Mucosa of descending colon (tissue), 3 donors: ENCODE measurements at regions not wholly inside any gene's neighbourhood (a gene's known extent, or its start where the extent isn't known, plus 50 kb on each side); places are given as distances from the start of the nearest gene placed in this dataset.

Experiments used
- ATAC-seq: fragments of 200-7000 bp; cut with Tn5 transposase; one replicate; pipeline ENCODE4 v1.9.1; 2020; ENCODE audit warnings: mild to moderate bottlenecking, moderate library complexity
- DNase-seq, 3 donors: peaks; one replicate each; pipeline ENCODE4 v3.0.0-alpha.2; 2020
- H3K36me3 ChIP-seq: fragments of 200-600 bp; one replicate; pipeline ENCODE4 v1.8.0; 2021; ENCODE audit warnings: low read depth, mild to moderate bottlenecking
- H3K4me1 ChIP-seq: fragments of 200-600 bp; one replicate; pipeline ENCODE4 v1.8.0; 2021; ENCODE audit warnings: low read depth, mild to moderate bottlenecking
- H3K4me3 ChIP-seq: fragments of 200-600 bp; one replicate; pipeline ENCODE4 v1.8.0; 2021; ENCODE audit warnings: mild to moderate bottlenecking
- H3K9me3 ChIP-seq: fragments of 200-600 bp; one replicate; pipeline ENCODE4 v1.8.0; 2021; ENCODE audit warnings: mild to moderate bottlenecking
- CTCF ChIP-seq: fragments of 200-600 bp; IDR thresholded peaks from one replicate; pipeline ENCODE4 v1.8.0; 2022; ENCODE audit warnings: antibody characterized with exemption, mild to moderate bottlenecking
- intact Hi-C, 2 donors: fragments of 100-400 bp; cut with DNase I in 1 of 2; cut with micrococcal nuclease in 1 of 2; formaldehyde crosslinking; loops; one replicate each; pipeline versions ENCODE4 v1.11.0 to v1.11.1; 2022; cut with DNase I, micrococcal nuclease
- donor health status: DM: no; HTN: no; CAD: no; lungs with moderate emphysema.
- donor health status: DM: no; HTN: no; CAD: no.
- donor health status: DM: no; HTN: yes; CAD: no.

GRCh38 chr1:181948372-181948771, 113.1 kb downstream of the ZNF648 start:
- intact Hi-C loops, result no loop called here
- Histone ChIP-seq H3K4me1 (no peaks in the 10 kb centered on the region), H3K4me3 (no peak overlapping the region), H3K36me3 (no peaks in the 10 kb centered on the region), H3K9me3 (no peaks in the 10 kb centered on the region)
- TF ChIP-seq CTCF, result no peak
- DNase-seq (no peak), ATAC-seq (no peak)

GRCh38 chr1:181947441-181947840, 114.1 kb downstream of the ZNF648 start:
- intact Hi-C loops, result no loop called here
- ATAC-seq (no peak), DNase-seq (no peak)
- no peak for TF ChIP-seq CTCF
- H3K4me1 ChIP-seq, result no peaks in the 10 kb centered on the region
- H3K4me3 ChIP-seq, result no peak overlapping the region
- H3K36me3 ChIP-seq, result no peaks in the 10 kb centered on the region
- H3K9me3 ChIP-seq, result no peaks in the 10 kb centered on the region

- Histone ChIP-seq H3K4me3 (no peak overlapping the region), H3K9me3 (no peaks in the 10 kb centered on the region), H3K36me3 (no peaks in the 10 kb centered on the region), H3K4me1 (no peaks in the 10 kb centered on the region)
- peak in 2 of 3 donors; percentile 42 to 67 for DNase-seq
- peak; percentile 6 for TF ChIP-seq CTCF
- ATAC-seq, result peak; percentile 93
- intact Hi-C loops, result loop anchor here in 1 of 2 donors (5.0 kb wide), 1 partner anchor 460 kb away; no protein-coding TSS in a partner anchor
Measured at GRCh38 chr1:181936768-181937581, 124.5 kb downstream of the ZNF648 start.

- intact Hi-C loops, result loop anchor here in 1 of 2 donors (5.0 kb wide), 1 partner anchor 459 kb away; no protein-coding TSS in a partner anchor
- Histone ChIP-seq H3K4me3 (no peak overlapping the region), H3K4me1 (no peaks in the 10 kb centered on the region), H3K36me3 (no peaks in the 10 kb centered on the region), H3K9me3 (no peaks in the 10 kb centered on the region)
- ATAC-seq (no peak), DNase-seq (no peak)
- no peak for TF ChIP-seq CTCF
Measured at GRCh38 chr1:181936269-181936668, 125.2 kb downstream of the ZNF648 start.

- Histone ChIP-seq H3K36me3 (no peaks in the 10 kb centered on the region), H3K4me3 (no peak overlapping the region), H3K9me3 (no peaks in the 10 kb centered on the region), H3K4me1 (no peaks in the 10 kb centered on the region)
- no peak for DNase-seq
- no peak for ATAC-seq
- no peak for TF ChIP-seq CTCF
- intact Hi-C loops, result no loop called here
Measured at GRCh38 chr1:181931873-181932272, 129.6 kb downstream of the ZNF648 start.
